ENCODE measurements at regions not wholly inside any gene's neighbourhood (a gene's known extent, or its start where the extent isn't known, plus 50 kb on each side); places are given as distances from the start of the nearest gene placed in this dataset.

DNA sequence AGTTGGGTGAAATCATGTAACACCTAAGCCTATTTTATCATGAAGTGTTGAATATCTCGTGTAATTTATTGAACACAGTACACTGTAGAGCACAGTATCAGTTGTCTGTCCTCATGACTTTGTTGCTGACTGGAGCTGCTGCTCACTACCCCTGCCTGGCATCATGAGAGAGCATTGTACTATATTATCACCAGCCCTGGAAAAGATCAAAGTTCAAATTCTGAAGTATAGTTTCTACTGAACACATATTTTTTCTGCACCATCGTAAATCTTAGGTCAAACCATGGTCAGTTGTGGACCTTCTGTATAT, 169.3 kb upstream of the RAI14 start:
- TF ChIP-seq, protein P1, sequence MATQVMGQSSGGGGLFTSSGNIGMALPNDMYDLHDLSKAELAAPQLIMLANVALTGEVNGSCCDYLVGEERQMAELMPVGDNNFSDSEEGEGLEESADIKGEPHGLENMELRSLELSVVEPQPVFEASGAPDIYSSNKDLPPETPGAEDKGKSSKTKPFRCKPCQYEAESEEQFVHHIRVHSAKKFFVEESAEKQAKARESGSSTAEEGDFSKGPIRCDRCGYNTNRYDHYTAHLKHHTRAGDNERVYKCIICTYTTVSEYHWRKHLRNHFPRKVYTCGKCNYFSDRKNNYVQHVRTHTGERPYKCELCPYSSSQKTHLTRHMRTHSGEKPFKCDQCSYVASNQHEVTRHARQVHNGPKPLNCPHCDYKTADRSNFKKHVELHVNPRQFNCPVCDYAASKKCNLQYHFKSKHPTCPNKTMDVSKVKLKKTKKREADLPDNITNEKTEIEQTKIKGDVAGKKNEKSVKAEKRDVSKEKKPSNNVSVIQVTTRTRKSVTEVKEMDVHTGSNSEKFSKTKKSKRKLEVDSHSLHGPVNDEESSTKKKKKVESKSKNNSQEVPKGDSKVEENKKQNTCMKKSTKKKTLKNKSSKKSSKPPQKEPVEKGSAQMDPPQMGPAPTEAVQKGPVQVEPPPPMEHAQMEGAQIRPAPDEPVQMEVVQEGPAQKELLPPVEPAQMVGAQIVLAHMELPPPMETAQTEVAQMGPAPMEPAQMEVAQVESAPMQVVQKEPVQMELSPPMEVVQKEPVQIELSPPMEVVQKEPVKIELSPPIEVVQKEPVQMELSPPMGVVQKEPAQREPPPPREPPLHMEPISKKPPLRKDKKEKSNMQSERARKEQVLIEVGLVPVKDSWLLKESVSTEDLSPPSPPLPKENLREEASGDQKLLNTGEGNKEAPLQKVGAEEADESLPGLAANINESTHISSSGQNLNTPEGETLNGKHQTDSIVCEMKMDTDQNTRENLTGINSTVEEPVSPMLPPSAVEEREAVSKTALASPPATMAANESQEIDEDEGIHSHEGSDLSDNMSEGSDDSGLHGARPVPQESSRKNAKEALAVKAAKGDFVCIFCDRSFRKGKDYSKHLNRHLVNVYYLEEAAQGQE (IDR thresholded peaks at IDR 0.05; ENCODE audit: insufficient replicate concordance, low read depth), result no peak
- TF ChIP-seq, protein P2, sequence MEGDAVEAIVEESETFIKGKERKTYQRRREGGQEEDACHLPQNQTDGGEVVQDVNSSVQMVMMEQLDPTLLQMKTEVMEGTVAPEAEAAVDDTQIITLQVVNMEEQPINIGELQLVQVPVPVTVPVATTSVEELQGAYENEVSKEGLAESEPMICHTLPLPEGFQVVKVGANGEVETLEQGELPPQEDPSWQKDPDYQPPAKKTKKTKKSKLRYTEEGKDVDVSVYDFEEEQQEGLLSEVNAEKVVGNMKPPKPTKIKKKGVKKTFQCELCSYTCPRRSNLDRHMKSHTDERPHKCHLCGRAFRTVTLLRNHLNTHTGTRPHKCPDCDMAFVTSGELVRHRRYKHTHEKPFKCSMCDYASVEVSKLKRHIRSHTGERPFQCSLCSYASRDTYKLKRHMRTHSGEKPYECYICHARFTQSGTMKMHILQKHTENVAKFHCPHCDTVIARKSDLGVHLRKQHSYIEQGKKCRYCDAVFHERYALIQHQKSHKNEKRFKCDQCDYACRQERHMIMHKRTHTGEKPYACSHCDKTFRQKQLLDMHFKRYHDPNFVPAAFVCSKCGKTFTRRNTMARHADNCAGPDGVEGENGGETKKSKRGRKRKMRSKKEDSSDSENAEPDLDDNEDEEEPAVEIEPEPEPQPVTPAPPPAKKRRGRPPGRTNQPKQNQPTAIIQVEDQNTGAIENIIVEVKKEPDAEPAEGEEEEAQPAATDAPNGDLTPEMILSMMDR (IDR thresholded peaks at IDR 0.05; ENCODE audit: insufficient read depth, low read length), result no peak
- TF ChIP-seq POLR2AphosphoS5 (IDR thresholded peaks at IDR 0.05; ENCODE audit: low read depth) (no peak), SPI1 (IDR thresholded peaks at IDR 0.05; ENCODE audit: borderline replicate concordance, low read depth) (no peak), GABPA (IDR thresholded peaks at IDR 0.05; ENCODE audit: low read depth) (no peak)
- no peak overlapping the region for H3K27ac ChIP-seq (replicated peaks)

DNA sequence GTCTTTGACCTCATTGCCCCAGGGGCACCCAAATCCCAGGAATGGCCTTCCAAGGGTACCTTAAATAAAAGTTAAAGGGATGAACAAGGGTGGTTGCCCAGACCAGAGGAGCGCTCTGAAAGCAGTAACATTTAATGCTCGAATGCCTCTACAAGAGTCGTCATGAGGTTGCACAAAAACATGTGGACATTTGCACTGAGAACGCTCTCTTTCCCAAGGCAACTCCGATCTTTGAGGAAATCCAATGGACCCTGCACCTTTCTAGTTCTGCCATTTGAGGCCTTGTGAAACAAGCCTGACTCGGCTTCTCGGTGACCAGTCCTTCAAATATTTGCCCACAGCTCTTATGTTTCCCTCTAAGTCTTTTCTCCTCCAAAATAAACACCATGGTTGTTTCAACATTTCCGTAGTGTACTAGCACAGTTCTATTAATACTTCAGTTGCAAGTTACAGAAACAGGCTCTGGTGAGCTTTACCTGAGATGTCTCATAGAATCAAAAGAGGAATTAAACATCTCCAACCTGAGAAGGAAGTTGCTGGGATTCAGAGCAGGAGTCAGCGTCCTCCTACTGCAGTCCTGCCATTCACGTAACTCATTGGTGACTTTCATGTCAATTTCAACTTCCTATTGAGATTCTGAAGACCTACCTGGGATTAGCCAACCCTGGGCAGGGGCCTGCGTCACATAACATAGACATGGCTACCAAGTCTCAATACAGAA, 168.8 kb upstream of the RAI14 start:
- Histone ChIP-seq H3K27ac (replicated peaks) (no peak overlapping the region), H3K27me3 (ENCODE audit: insufficient read depth, poor library complexity, severe bottlenecking) (peaks cover 4% of the 10 kb centered on the region), H3K4me3 (replicated peaks; ENCODE audit: insufficient read depth, low read length) (no peak overlapping the region)
- no peak for DNase-seq (ENCODE audit: low read depth in 1 of 2, low spot score in 1 of 2)
- no peak for TF ChIP-seq POLR2AphosphoS5 (IDR thresholded peaks at IDR 0.05; ENCODE audit: low read depth)
- TF ChIP-seq, protein P2 (IDR thresholded peaks at IDR 0.05; ENCODE audit: insufficient read depth, low read length), result no peak
- no peak for TF ChIP-seq GABPA (IDR thresholded peaks at IDR 0.05; ENCODE audit: low read depth)
- no peak for TF ChIP-seq SPI1 (IDR thresholded peaks at IDR 0.05; ENCODE audit: borderline replicate concordance, low read depth)
- TF ChIP-seq, protein P1 (IDR thresholded peaks at IDR 0.05; ENCODE audit: insufficient replicate concordance, low read depth), result no peak

More for the DNA sequence above, 169.3 kb upstream of the RAI14 start:
- H3K4me3 ChIP-seq (replicated peaks; ENCODE audit: insufficient read depth, low read length), result no peak overlapping the region
- DNase-seq (ENCODE audit: low read depth in 1 of 2, low spot score in 1 of 2), result no peak
- H3K27me3 ChIP-seq (ENCODE audit: insufficient read depth, poor library complexity, severe bottlenecking), result peaks cover 4% of the 10 kb centered on the region

DNA sequence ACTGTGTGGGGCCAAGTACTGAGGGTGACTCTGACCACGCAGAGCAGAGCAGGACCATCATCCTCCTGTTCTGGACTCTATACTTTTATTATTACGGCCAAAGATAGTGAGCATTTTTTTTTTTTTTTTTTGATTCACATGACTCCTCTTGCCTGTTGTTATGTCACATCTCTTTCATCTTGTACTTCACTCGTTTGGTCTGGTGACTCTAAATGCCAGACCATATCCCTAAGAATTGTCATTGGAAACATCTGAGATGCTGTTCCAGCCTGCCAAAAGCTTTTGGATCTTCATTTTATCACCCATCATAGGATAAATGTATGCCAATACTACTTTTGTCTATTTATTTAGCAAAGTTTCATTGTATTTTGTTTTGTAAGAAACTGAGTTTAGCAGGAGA, 168.2 kb upstream of the RAI14 start:
- H3K27me3 ChIP-seq (ENCODE audit: insufficient read depth, poor library complexity, severe bottlenecking), result peaks cover 4% of the 10 kb centered on the region
- no peak overlapping the region for H3K27ac ChIP-seq (replicated peaks)
- no peak for DNase-seq (ENCODE audit: low read depth in 1 of 2, low spot score in 1 of 2)
- no peak overlapping the region for H3K4me3 ChIP-seq (replicated peaks; ENCODE audit: insufficient read depth, low read length)
- TF ChIP-seq GABPA (IDR thresholded peaks at IDR 0.05; ENCODE audit: low read depth) (no peak), POLR2AphosphoS5 (IDR thresholded peaks at IDR 0.05; ENCODE audit: low read depth) (no peak), SPI1 (IDR thresholded peaks at IDR 0.05; ENCODE audit: borderline replicate concordance, low read depth) (no peak)
- TF ChIP-seq, protein P2 (IDR thresholded peaks at IDR 0.05; ENCODE audit: insufficient read depth, low read length), result no peak
- TF ChIP-seq, protein P1 (IDR thresholded peaks at IDR 0.05; ENCODE audit: insufficient replicate concordance, low read depth), result no peak

Data from HL-60 (cell line).